ENCODE measurements at regions not wholly inside any gene's neighbourhood (a gene's known extent, or its start where the extent isn't known, plus 50 kb on each side); places are given as distances from the start of the nearest gene placed in this dataset.
"Not testable (repeated sequence)": the region's sequence is repeated elsewhere in the genome, so short reads cannot be mapped to it uniquely, and the experiment has no call there.

GRCh38 chr2:210730672-210731071 is 174.3 kb downstream of the CPS1 start:
- CTCF ChIA-PET: no interaction called here
- H3K4me1 Mint-ChIP-seq: peaks cover 10% of the 10 kb centered on the region
- H3K27me3 Mint-ChIP-seq: no peaks in the 10 kb centered on the region
- no peaks in the 10 kb centered on the region for H3K9me3 Mint-ChIP-seq (ENCODE audit: low read depth)
- H3K36me3 Mint-ChIP-seq: no peaks in the 10 kb centered on the region
- DNase-seq (no peak), ATAC-seq (no peak)
- no peak overlapping the region for H3K4me3 Mint-ChIP-seq
- no peak overlapping the region for H3K27ac Mint-ChIP-seq

GRCh38 chr2:210746826-210747225 is 190.4 kb downstream of the CPS1 start:
- CTCF ChIA-PET; H3K4me3 Mint-ChIP-seq; H3K27ac Mint-ChIP-seq; ATAC-seq; H3K36me3 Mint-ChIP-seq; H3K27me3 Mint-ChIP-seq; H3K4me1 Mint-ChIP-seq; H3K9me3 Mint-ChIP-seq (ENCODE audit: low read depth); DNase-seq: not testable (repeated sequence)

- ATAC-seq (no peak), DNase-seq (no peak)
- CTCF ChIA-PET: no interaction called here
- no peaks in the 10 kb centered on the region for H3K27me3 Mint-ChIP-seq
- no peaks in the 10 kb centered on the region for H3K9me3 Mint-ChIP-seq (ENCODE audit: low read depth)
- H3K36me3 Mint-ChIP-seq: no peaks in the 10 kb centered on the region
- H3K4me1 Mint-ChIP-seq: no peaks in the 10 kb centered on the region
- H3K4me3 Mint-ChIP-seq: no peak overlapping the region
- no peak overlapping the region for H3K27ac Mint-ChIP-seq
These were observed 196.1 kb downstream of the CPS1 start for GRCh38 chr2:210752532-210752931.

- ATAC-seq: no peak
- H3K27ac Mint-ChIP-seq: no peak overlapping the region
- H3K9me3 Mint-ChIP-seq (ENCODE audit: low read depth): no peaks in the 10 kb centered on the region
- no peak for DNase-seq
- no peak overlapping the region for H3K4me3 Mint-ChIP-seq
- CTCF ChIA-PET: no interaction called here
- no peaks in the 10 kb centered on the region for H3K36me3 Mint-ChIP-seq
- no peaks in the 10 kb centered on the region for H3K27me3 Mint-ChIP-seq
- H3K4me1 Mint-ChIP-seq: no peaks in the 10 kb centered on the region
These were observed 197.0 kb downstream of the CPS1 start for GRCh38 chr2:210753386-210753785.

GRCh38 chr2:210756855-210757254 is 200.5 kb downstream of the CPS1 start:
- DNase-seq: no peak
- Mint-ChIP-seq H3K4me3 (no peak overlapping the region), H3K27me3 (no peaks in the 10 kb centered on the region), H3K9me3 (ENCODE audit: low read depth) (no peaks in the 10 kb centered on the region), H3K36me3 (no peaks in the 10 kb centered on the region), H3K4me1 (no peaks in the 10 kb centered on the region), H3K27ac (no peak overlapping the region)
- CTCF ChIA-PET: no interaction called here
- no peak for ATAC-seq

- ATAC-seq (no peak), DNase-seq (no peak)
- CTCF ChIA-PET: no interaction called here
- no peak overlapping the region for H3K27ac Mint-ChIP-seq
- peaks cover 2% of the 10 kb centered on the region for H3K9me3 Mint-ChIP-seq (ENCODE audit: low read depth)
- no peaks in the 10 kb centered on the region for H3K4me1 Mint-ChIP-seq
- H3K4me3 Mint-ChIP-seq: no peak overlapping the region
- H3K36me3 Mint-ChIP-seq: no peaks in the 10 kb centered on the region
- no peaks in the 10 kb centered on the region for H3K27me3 Mint-ChIP-seq
These were observed 206.5 kb downstream of the CPS1 start for GRCh38 chr2:210762604-210763588.

- Mint-ChIP-seq H3K27ac (no peak overlapping the region), H3K4me3 (no peak overlapping the region), H3K9me3 (ENCODE audit: low read depth) (peaks cover 3% of the 10 kb centered on the region), H3K36me3 (no peaks in the 10 kb centered on the region), H3K4me1 (no peaks in the 10 kb centered on the region), H3K27me3 (no peaks in the 10 kb centered on the region)
- ATAC-seq (no peak), DNase-seq (no peak)
- CTCF ChIA-PET: no interaction called here
These were observed 212.0 kb downstream of the CPS1 start for GRCh38 chr2:210768329-210768910.

- Mint-ChIP-seq H3K4me1 (no peaks in the 10 kb centered on the region), H3K9me3 (ENCODE audit: low read depth) (peaks cover 2% of the 10 kb centered on the region), H3K27me3 (no peaks in the 10 kb centered on the region), H3K36me3 (no peaks in the 10 kb centered on the region), H3K4me3 (no peak overlapping the region), H3K27ac (no peak overlapping the region)
- DNase-seq: no peak
- ATAC-seq: no peak
- CTCF ChIA-PET: no interaction called here
These were observed 220.4 kb downstream of the CPS1 start for GRCh38 chr2:210776756-210777155.

GRCh38 chr2:210782222-210782621 is 225.8 kb downstream of the CPS1 start:
- CTCF ChIA-PET: no interaction called here
- Mint-ChIP-seq H3K4me3 (no peak overlapping the region), H3K9me3 (ENCODE audit: low read depth) (no peaks in the 10 kb centered on the region), H3K36me3 (no peaks in the 10 kb centered on the region), H3K27ac (no peak overlapping the region), H3K27me3 (no peaks in the 10 kb centered on the region), H3K4me1 (no peaks in the 10 kb centered on the region)
- no peak for ATAC-seq
- no peak for DNase-seq

- ATAC-seq; H3K36me3 Mint-ChIP-seq; H3K9me3 Mint-ChIP-seq (ENCODE audit: low read depth); DNase-seq; H3K4me3 Mint-ChIP-seq; H3K4me1 Mint-ChIP-seq; H3K27me3 Mint-ChIP-seq; H3K27ac Mint-ChIP-seq; CTCF ChIA-PET: not testable (repeated sequence)
These were observed 231.4 kb downstream of the CPS1 start for GRCh38 chr2:210787831-210788230.

GRCh38 chr2:210792000-210792399 is 235.6 kb downstream of the CPS1 start:
- Mint-ChIP-seq H3K9me3 (ENCODE audit: low read depth) (no peaks in the 10 kb centered on the region), H3K27ac (no peak overlapping the region), H3K36me3 (no peaks in the 10 kb centered on the region), H3K27me3 (no peaks in the 10 kb centered on the region), H3K4me1 (no peaks in the 10 kb centered on the region), H3K4me3 (no peak overlapping the region)
- DNase-seq (no peak), ATAC-seq (no peak)
- CTCF ChIA-PET: no interaction called here

GRCh38 chr2:210795506-210795905 is 239.1 kb downstream of the CPS1 start:
- Mint-ChIP-seq H3K36me3 (no peaks in the 10 kb centered on the region), H3K27ac (no peak overlapping the region), H3K4me3 (no peak overlapping the region), H3K4me1 (no peaks in the 10 kb centered on the region), H3K9me3 (ENCODE audit: low read depth) (no peaks in the 10 kb centered on the region), H3K27me3 (no peaks in the 10 kb centered on the region)
- ATAC-seq: no peak
- no peak for DNase-seq
- CTCF ChIA-PET: no interaction called here

- ATAC-seq (no peak), DNase-seq (no peak)
- Mint-ChIP-seq H3K9me3 (ENCODE audit: low read depth) (no peaks in the 10 kb centered on the region), H3K4me3 (no peak overlapping the region), H3K27me3 (no peaks in the 10 kb centered on the region), H3K4me1 (no peaks in the 10 kb centered on the region), H3K27ac (no peak overlapping the region), H3K36me3 (no peaks in the 10 kb centered on the region)
- CTCF ChIA-PET: no interaction called here
These were observed 241.8 kb downstream of the CPS1 start for GRCh38 chr2:210798180-210798579.

GRCh38 chr2:210814251-210815025 is 258.0 kb downstream of the CPS1 start:
- ATAC-seq (no peak), DNase-seq (no peak)
- Mint-ChIP-seq H3K36me3 (no peaks in the 10 kb centered on the region), H3K4me1 (no peaks in the 10 kb centered on the region), H3K9me3 (ENCODE audit: low read depth) (no peaks in the 10 kb centered on the region), H3K27ac (no peak overlapping the region), H3K4me3 (no peak overlapping the region), H3K27me3 (no peaks in the 10 kb centered on the region)
- CTCF ChIA-PET: no interaction called here
